ENCODE measurements at regions not wholly inside any gene's neighbourhood (a gene's known extent, or its start where the extent isn't known, plus 50 kb on each side); places are given as distances from the start of the nearest gene placed in this dataset.

DNA sequence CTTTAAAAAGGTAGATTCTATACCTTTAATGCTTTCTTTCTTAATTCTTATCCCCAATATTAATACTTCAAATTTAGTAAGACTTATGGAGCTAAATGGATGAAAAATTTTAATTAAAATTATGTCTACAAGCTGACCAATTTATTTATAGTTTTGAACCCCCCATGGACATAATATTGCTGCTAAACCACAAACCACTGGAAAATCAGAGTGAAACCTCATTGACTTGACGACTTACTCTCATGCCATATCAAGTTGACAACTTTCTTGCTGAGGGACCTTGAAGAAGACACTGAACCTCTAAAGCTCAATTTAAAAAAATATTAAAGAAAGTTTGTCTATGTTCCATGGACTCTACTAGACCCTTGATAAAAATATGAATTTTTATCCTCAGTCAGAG, 653.7 kb downstream of the TLE1 start:
- TF ChIP-seq, protein P1, sequence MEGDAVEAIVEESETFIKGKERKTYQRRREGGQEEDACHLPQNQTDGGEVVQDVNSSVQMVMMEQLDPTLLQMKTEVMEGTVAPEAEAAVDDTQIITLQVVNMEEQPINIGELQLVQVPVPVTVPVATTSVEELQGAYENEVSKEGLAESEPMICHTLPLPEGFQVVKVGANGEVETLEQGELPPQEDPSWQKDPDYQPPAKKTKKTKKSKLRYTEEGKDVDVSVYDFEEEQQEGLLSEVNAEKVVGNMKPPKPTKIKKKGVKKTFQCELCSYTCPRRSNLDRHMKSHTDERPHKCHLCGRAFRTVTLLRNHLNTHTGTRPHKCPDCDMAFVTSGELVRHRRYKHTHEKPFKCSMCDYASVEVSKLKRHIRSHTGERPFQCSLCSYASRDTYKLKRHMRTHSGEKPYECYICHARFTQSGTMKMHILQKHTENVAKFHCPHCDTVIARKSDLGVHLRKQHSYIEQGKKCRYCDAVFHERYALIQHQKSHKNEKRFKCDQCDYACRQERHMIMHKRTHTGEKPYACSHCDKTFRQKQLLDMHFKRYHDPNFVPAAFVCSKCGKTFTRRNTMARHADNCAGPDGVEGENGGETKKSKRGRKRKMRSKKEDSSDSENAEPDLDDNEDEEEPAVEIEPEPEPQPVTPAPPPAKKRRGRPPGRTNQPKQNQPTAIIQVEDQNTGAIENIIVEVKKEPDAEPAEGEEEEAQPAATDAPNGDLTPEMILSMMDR (IDR thresholded peaks at IDR 0.05; ENCODE audit: poor library complexity), result no peak
- TF ChIP-seq EZH2 (IDR thresholded peaks at IDR 0.05; ENCODE audit: borderline replicate concordance), result no peak
- TF ChIP-seq EZH2phosphoT487 (IDR thresholded peaks at IDR 0.05; ENCODE audit: low read depth, severe bottlenecking, unreplicated experiment), result no peak

All from hepatocyte (in vitro differentiated cells).